ENCODE measurements at regions not wholly inside any gene's neighbourhood (a gene's known extent, or its start where the extent isn't known, plus 50 kb on each side); places are given as distances from the start of the nearest gene placed in this dataset.
"Not testable (repeated sequence)": the region's sequence is repeated elsewhere in the genome, so short reads cannot be mapped to it uniquely, and the experiment has no call there.

DNA sequence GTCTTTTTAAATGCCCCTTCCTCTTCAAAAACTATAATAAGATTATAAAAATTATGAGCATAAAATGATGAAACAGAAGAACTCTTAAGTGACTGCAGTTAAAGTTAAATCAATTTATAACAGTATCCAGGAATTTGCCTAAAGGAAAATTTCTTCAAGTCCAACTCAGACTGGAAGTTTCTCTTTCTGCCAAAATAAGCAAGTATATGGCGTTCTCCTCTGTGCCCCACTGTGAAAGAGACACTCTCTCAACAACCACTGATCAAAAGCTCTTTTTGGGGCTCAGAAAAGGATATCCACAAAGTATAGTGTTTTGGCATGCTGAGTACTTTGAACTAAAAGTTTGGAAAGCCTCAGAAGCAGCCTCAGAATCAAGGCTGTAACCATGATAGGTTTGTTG, 139.9 kb downstream of the SKIDA1 start:
- H3K4me3 ChIP-seq (ENCODE audit: low read length), result no peak overlapping the region

DNA sequence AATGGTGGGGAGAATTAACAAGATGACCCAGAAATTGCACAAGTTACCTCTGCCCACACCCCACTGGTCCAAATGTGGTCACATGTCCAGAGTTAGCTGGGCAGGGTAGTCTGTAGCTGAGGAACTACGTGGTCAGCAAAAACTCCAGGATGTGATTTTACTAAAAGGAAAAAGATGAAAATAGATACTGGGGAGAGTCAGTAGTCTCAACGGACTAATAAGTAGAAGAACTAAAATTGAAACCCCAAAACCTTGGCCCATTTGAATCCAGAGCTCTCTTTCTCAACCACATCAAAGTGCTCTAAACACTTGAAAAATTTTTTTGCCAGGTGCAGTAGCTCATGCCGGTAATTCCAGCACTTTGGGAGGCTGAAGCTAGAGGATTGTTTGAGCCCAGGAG, 146.3 kb downstream of the SKIDA1 start:
- Histone ChIP-seq H3K36me3 (ENCODE audit: insufficient read depth, low read length) (no peaks in the 10 kb centered on the region), H3K27ac (ENCODE audit: low read depth, low read length) (no peak overlapping the region), H3K4me1 (ENCODE audit: insufficient read depth, low read length) (no peaks in the 10 kb centered on the region), H3K27me3 (ENCODE audit: insufficient read depth, low read length) (no peaks in the 10 kb centered on the region), H3K4me3 (ENCODE audit: low read length) (no peak overlapping the region), H3K9me3 (ENCODE audit: insufficient read depth, low read depth, low read length) (no peaks in the 10 kb centered on the region), H3K9ac (ENCODE audit: low read depth, low read length) (no peak overlapping the region)
- 97% methylated on average over 3 of the region's 3 CpGs for WGBS

More for the DNA sequence above, 139.9 kb downstream of the SKIDA1 start:
- 100% methylated on average over 1 of the region's 1 CpG for WGBS
- Histone ChIP-seq H3K9ac (ENCODE audit: low read depth, low read length) (no peak overlapping the region), H3K27me3 (ENCODE audit: insufficient read depth, low read length) (no peaks in the 10 kb centered on the region), H3K4me1 (ENCODE audit: insufficient read depth, low read length) (peaks cover 25% of the 10 kb centered on the region), H3K27ac (ENCODE audit: low read depth, low read length) (no peak overlapping the region), H3K9me3 (ENCODE audit: insufficient read depth, low read depth, low read length) (no peaks in the 10 kb centered on the region), H3K36me3 (ENCODE audit: insufficient read depth, low read length) (no peaks in the 10 kb centered on the region)

DNA sequence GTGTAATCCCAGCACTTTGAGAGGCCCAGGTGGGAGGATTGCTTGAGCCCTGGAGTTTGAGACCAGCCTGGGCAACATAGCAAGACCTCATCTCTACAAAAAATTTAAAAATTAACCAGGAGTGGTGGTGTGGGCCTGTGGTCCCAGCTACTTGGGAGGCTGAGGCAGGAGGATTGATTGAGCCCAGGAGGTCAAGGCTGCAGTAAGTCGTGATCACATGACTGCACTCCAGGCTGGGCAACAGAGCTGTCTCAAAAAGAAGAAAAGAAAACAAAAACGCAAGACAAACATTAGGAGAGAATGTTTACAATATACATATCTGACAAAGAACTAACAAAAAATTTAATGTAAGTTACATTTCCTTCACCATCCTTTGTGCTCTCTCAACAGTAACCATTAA, 150.2 kb downstream of the SKIDA1 start:
- H3K4me3 ChIP-seq (ENCODE audit: low read length); H3K9ac ChIP-seq (ENCODE audit: low read depth, low read length); H3K27me3 ChIP-seq (ENCODE audit: insufficient read depth, low read length); H3K9me3 ChIP-seq (ENCODE audit: insufficient read depth, low read depth, low read length); H3K4me1 ChIP-seq (ENCODE audit: insufficient read depth, low read length); H3K36me3 ChIP-seq (ENCODE audit: insufficient read depth, low read length); H3K27ac ChIP-seq (ENCODE audit: low read depth, low read length): not testable (repeated sequence)
- 85% methylated on average over 1 of the region's 2 CpGs for WGBS

DNA sequence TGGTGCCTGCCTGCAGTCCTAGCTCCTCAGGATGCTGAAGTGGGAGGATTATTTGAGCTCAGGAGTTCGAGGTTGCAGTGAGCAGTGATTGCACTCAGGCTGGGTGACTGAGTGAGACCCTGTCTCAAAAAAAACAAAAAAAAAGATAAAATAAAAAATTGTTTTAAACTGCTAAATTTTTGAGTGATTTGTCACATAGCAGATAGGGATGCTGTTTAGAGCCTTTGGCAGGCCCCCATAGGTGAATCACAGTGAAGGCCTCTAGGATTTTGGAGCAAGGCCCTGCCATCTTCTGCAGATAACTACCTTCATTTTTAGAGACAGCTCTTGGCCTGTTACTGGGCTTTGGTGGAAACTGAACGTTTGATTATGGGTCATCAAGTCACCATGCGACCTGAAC, 151.6 kb downstream of the SKIDA1 start:
- H3K4me1 ChIP-seq (ENCODE audit: insufficient read depth, low read length); H3K36me3 ChIP-seq (ENCODE audit: insufficient read depth, low read length); H3K27ac ChIP-seq (ENCODE audit: low read depth, low read length); H3K9me3 ChIP-seq (ENCODE audit: insufficient read depth, low read depth, low read length); H3K4me3 ChIP-seq (ENCODE audit: low read length); H3K27me3 ChIP-seq (ENCODE audit: insufficient read depth, low read length); H3K9ac ChIP-seq (ENCODE audit: low read depth, low read length): not testable (repeated sequence)
- WGBS, result 84% methylated on average over 3 of the region's 3 CpGs

DNA sequence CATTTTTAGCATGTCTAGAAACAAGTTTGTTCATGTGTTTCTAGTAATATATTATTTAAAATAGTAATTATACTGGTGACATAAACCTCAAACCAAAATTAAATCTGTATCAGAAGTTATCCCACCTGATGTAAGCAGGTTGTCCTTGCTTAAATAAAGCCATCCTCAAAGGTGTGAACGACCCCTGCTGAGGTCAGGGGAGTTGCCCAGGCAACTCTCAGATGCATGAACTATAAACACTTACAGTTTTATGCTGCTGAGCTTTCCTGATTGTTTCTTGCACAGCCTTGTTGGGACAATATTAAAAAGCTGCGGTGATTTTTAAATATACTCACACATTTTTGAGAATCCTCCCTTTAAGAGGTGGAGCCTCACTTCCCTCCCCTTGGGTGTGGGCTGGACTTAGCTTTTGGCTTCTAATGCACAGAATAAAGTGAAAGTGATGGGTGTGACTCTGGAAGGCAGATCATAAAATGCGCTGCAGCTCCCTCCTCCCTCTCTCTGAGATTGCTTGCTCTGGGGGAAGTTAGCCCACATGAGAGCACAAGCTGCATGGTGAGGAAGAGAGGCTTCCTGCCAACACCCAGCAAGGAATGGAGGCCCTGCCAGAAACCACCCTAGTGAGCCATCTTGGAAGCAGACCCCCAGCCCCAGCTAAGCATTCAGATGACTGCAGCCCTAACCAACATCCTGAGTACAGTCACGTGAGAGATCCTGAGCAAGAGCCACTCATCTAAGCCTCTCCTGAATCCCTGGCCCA, 152.7 kb downstream of the SKIDA1 start:
- Histone ChIP-seq H3K36me3 (ENCODE audit: insufficient read depth, low read length) (no peaks in the 10 kb centered on the region), H3K9ac (ENCODE audit: low read depth, low read length) (no peak overlapping the region), H3K4me1 (ENCODE audit: insufficient read depth, low read length) (no peaks in the 10 kb centered on the region), H3K9me3 (ENCODE audit: insufficient read depth, low read depth, low read length) (no peaks in the 10 kb centered on the region), H3K27me3 (ENCODE audit: insufficient read depth, low read length) (no peaks in the 10 kb centered on the region), H3K4me3 (ENCODE audit: low read length) (no peak overlapping the region), H3K27ac (ENCODE audit: low read depth, low read length) (no peak overlapping the region)
- 74% methylated on average over 4 of the region's 4 CpGs for WGBS

DNA sequence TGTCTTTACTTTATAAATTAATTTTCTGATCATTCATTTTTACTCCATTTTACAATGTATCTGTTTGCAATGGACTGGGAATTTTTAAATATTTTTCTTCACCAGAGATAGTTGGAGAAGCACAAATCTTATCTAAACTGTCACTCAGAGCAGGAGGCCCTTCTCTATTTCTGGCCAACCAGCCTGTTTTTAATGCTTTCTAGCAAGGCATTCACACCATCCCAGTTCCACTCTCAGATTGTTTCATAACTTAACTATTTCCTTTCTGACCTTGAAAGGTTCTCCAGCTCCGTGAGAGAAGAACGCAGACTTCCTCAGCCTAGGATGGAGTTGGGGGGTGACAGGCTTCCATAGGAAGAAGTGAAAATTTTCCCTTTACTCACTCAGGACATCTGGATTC, 155.8 kb downstream of the SKIDA1 start:
- H3K27ac ChIP-seq (ENCODE audit: low read depth, low read length), result no peak overlapping the region
- H3K4me1 ChIP-seq (ENCODE audit: insufficient read depth, low read length), result peaks cover 5% of the 10 kb centered on the region
- no peak overlapping the region for H3K4me3 ChIP-seq (ENCODE audit: low read length)
- no peaks in the 10 kb centered on the region for H3K9me3 ChIP-seq (ENCODE audit: insufficient read depth, low read depth, low read length)
- no peaks in the 10 kb centered on the region for H3K27me3 ChIP-seq (ENCODE audit: insufficient read depth, low read length)
- WGBS, result 85% methylated on average over 2 of the region's 2 CpGs
- H3K9ac ChIP-seq (ENCODE audit: low read depth, low read length), result no peak overlapping the region
- no peaks in the 10 kb centered on the region for H3K36me3 ChIP-seq (ENCODE audit: insufficient read depth, low read length)

DNA sequence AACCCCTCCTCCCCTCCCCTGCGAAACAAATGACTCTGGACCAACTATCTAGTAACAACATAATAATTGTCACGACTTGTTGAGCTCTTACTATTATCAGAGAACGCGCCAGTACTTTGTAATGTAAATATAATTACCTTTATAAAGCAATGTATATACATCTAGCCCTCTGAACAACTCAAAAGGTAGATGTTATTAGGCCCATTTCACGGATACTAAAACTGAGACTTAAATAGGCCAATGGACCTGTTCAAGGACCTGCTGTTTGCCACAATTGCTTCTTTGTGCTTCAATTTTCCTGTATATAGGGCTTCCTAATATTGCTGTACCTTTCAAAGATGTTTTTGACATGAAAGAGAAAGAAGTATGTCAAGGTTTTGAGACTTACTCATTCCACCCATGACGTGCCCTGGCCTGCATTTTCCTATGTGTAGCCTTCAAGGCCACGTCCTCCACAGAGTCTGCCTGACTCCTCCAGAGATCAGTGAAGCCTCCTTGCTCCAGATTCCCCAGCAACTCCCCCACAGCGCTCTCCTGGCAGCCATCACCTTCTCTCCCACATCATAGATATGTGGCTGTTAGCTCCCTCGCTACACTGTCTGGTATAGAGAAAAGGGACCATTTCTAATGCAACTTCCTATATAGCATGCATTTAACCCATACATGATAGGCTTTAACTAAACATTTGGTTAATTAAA, 156.6 kb downstream of the SKIDA1 start:
- Histone ChIP-seq H3K4me1 (ENCODE audit: insufficient read depth, low read length) (peaks cover 12% of the 10 kb centered on the region), H3K4me3 (ENCODE audit: low read length) (no peak overlapping the region), H3K27ac (ENCODE audit: low read depth, low read length) (no peak overlapping the region), H3K9ac (ENCODE audit: low read depth, low read length) (no peak overlapping the region), H3K9me3 (ENCODE audit: insufficient read depth, low read depth, low read length) (no peaks in the 10 kb centered on the region), H3K36me3 (ENCODE audit: insufficient read depth, low read length) (no peaks in the 10 kb centered on the region), H3K27me3 (ENCODE audit: insufficient read depth, low read length) (no peaks in the 10 kb centered on the region)
- 90% methylated on average over 7 of the region's 9 CpGs for WGBS

DNA sequence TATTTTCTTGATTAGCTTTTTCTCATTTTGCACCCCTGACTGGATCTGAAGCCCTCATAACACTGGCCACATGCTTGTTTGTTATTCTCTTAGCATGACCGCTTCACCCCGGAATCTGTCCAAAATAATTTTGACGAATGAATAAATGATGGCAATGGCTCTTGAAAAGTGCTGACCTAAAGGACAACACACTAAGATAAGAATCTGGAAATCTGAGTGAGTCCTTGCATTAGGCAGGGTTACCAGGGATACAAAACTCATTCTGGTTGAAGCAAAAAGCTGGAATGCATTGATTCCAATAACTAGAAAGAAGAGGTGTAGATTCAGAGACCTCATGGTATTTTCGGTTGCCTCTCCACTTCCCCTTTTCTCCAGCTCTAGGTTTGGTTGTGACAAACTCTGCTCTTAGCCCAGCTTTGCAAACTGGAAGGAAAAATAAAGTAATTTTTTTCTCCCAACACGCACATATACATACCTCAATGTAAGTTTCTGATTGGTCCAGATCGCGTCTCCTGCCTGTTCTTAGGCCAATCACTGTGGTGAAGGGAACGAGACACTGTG, 157.4 kb downstream of the SKIDA1 start:
- Histone ChIP-seq H3K4me3 (ENCODE audit: low read length) (no peak overlapping the region), H3K27ac (ENCODE audit: low read depth, low read length) (no peak overlapping the region), H3K9ac (ENCODE audit: low read depth, low read length) (no peak overlapping the region), H3K27me3 (ENCODE audit: insufficient read depth, low read length) (no peaks in the 10 kb centered on the region), H3K9me3 (ENCODE audit: insufficient read depth, low read depth, low read length) (no peaks in the 10 kb centered on the region), H3K36me3 (ENCODE audit: insufficient read depth, low read length) (no peaks in the 10 kb centered on the region), H3K4me1 (ENCODE audit: insufficient read depth, low read length) (peaks cover 19% of the 10 kb centered on the region)
- 96% methylated on average over 8 of the region's 8 CpGs for WGBS

DNA sequence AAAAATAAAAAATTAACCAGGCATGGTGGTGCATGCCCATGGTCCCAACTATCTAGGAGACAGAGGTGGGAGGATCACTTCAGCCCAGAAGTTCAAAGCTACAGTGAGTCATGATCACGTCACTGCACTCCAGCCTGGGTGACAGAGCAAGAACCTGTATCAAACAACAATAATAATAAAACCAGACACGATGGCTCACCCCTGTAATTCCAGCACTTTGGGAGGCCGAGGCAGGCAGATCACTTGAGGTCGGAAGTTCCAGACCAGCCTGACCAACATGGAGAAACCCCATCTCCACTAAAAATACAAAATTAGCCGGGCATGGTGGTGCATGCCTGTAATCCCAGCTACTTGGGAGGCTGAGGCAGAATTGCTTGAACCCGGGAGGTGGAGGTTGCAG, 159.4 kb downstream of the SKIDA1 start:
- 95% methylated on average over 6 of the region's 6 CpGs for WGBS
- not testable (repeated sequence) for H3K27ac ChIP-seq (ENCODE audit: low read depth, low read length); H3K27me3 ChIP-seq (ENCODE audit: insufficient read depth, low read length); H3K9ac ChIP-seq (ENCODE audit: low read depth, low read length); H3K9me3 ChIP-seq (ENCODE audit: insufficient read depth, low read depth, low read length); H3K4me3 ChIP-seq (ENCODE audit: low read length); H3K36me3 ChIP-seq (ENCODE audit: insufficient read depth, low read length)
- peaks cover 28% of the 10 kb centered on the region for H3K4me1 ChIP-seq (ENCODE audit: insufficient read depth, low read length)

DNA sequence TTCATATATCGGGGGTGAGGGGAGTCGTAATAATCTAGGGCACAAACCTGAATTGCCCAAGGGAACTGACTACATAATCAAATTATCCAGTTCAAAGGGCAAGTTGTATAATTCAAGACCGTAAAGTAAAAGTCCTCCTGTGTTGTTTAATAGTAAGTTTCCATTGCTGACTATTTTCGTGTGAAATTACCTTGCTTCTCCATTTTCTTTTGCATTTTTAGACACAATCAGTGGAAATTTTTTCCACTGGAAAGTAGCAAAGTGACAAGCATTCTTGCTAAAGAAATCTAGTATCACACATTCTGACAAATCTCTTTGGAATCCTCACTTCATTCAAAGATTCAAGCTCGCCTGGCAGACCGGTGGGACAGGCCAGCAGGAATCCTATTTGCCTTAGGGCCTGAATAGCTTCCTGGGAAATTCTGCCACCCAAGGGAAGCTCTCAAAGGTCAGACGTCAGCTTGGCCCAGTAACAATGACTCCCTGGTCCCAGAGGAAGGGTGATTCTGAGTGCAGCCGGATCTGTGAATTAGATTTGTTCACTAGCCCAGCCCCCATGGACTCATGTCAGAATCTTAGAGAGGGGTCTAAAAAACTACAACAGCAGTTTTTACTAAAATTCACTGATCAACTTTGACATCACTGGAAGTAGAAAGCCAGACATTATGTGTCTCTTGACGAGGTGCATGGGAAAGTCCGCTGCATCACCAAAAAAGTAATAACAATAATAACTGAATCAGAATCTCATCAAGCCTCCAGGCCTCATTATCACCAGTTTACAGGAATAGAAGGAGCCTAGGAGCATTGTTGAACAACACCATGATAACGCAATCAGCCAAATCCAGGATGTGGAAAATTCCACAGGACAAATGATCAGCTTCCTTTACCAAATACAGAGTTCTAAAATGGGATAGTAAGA, 161.0 kb downstream of the SKIDA1 start:
- no peak overlapping the region; the same call in 1 of the 2 replicates for H3K4me3 ChIP-seq (ENCODE audit: low read length)
- peak overlapping the region; percentile 50; the same call in 1 of the 2 replicates for H3K9ac ChIP-seq (ENCODE audit: low read depth, low read length)
- H3K36me3 ChIP-seq (ENCODE audit: insufficient read depth, low read length), result no peaks in the 10 kb centered on the region
- WGBS, result 31% methylated on average over 10 of the region's 11 CpGs
- peak overlapping the region; percentile 84 for H3K27ac ChIP-seq (ENCODE audit: low read depth, low read length)
- H3K9me3 ChIP-seq (ENCODE audit: insufficient read depth, low read depth, low read length), result no peaks in the 10 kb centered on the region
- peaks cover 28% of the 10 kb centered on the region for H3K4me1 ChIP-seq (ENCODE audit: insufficient read depth, low read length)
- H3K27me3 ChIP-seq (ENCODE audit: insufficient read depth, low read length), result no peaks in the 10 kb centered on the region

DNA sequence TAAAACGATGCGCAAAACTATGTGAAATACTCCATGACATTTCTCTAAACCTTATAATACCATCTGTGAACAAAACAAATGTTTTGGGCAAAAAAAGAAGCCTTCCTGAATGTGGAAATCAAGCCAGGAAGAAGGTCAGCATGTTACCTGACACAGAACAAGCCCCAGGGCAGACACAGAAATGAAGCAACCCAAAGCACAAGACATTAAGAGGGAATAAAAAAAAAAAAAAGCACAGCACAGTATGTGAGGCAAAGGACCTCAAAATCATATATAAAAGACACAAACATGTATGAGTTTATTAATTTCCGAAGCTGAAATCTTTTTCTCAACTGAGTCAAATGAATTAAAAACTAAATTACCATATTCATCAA, 161.8 kb downstream of the SKIDA1 start:
- Histone ChIP-seq H3K9ac (ENCODE audit: low read depth, low read length) (peak overlapping the region; percentile 50; the same call in 1 of the 2 replicates), H3K36me3 (ENCODE audit: insufficient read depth, low read length) (no peaks in the 10 kb centered on the region), H3K4me1 (ENCODE audit: insufficient read depth, low read length) (peaks cover 28% of the 10 kb centered on the region), H3K27me3 (ENCODE audit: insufficient read depth, low read length) (no peaks in the 10 kb centered on the region), H3K27ac (ENCODE audit: low read depth, low read length) (peak overlapping the region; percentile 84), H3K4me3 (ENCODE audit: low read length) (no peak overlapping the region; the same call in 1 of the 2 replicates), H3K9me3 (ENCODE audit: insufficient read depth, low read depth, low read length) (no peaks in the 10 kb centered on the region)
- 80% methylated on average over 3 of the region's 3 CpGs for WGBS

Data from HUES64 (cell line).